Mammary epithelial cell (primary cell): ENCODE measurements at regions not wholly inside any gene's neighbourhood (a gene's known extent, or its start where the extent isn't known, plus 50 kb on each side); places are given as distances from the start of the nearest gene placed in this dataset.

ENCODE experiments used
- CTCF ChIP-seq, 2 donors: IDR thresholded peaks in 1 of 2; conservative IDR thresholded peaks in 1 of 2; 2 replicates each; pipeline ENCODE4 v1.5.1; 2011 to 2012; ENCODE audit warnings: inconsistent platforms in 2 of 2, low read length in 2 of 2, mild to moderate bottlenecking in 2 of 2, control low read depth in 1 of 2, low read depth in 1 of 2; ENCODE audit not compliant: insufficient read depth in 1 of 2; ENCODE audit errors: extremely low read depth in 1 of 2
- EZH2 ChIP-seq: IDR thresholded peaks from 2 replicates; pipeline ENCODE4 v1.6.1; 2012; ENCODE audit warnings: low read length, inconsistent platforms, borderline replicate concordance

DNA sequence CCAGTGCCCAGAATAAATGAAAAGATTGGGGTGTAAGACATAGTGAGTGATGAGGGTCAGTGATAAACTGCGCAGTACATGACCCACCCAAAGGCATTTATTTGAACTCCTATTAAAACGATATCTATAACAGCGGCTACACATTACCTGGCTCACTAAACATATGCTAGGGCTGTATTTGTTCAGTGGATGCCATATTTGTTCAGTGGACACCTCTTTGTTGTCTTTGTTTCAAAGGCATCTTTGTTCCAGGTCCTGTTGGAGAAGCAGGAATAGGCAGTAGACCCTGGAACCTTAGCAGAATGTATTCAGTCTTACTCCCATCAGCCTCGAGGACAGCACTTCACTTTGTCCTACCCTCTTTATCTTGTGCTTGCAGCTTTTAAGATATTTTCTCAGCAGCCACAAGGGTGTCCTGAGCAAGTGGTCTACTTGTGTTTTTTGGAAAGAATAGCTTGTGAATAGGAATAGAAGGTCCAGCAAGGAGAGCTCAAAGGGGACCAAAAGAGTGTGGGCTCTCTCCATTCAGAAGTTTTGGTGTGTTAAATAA is 650.8 kb upstream of the FANCL start:
- no peak for TF ChIP-seq CTCF (conservative IDR thresholded peaks at IDR 0.05 in 1 of 2, IDR thresholded peaks at IDR 0.05 in 1 of 2; ENCODE audit: extremely low read depth in 1 of 2, insufficient read depth in 1 of 2, low read depth in 1 of 2, low read length in 2 of 2)
- TF ChIP-seq EZH2: no peak
